GM12891 (cell line): ENCODE measurements at regions not wholly inside any gene's neighbourhood (a gene's known extent, or its start where the extent isn't known, plus 50 kb on each side); places are given as distances from the start of the nearest gene placed in this dataset.

ENCODE experiments used
- DNase-seq: peaks from one replicate; pipeline ENCODE4 v3.0.0; 2011; ENCODE audit warnings: low spot score; ENCODE audit not compliant: insufficient read length
- FAIRE-seq: peaks from 2 replicates; lab custom pipeline; 2011; peaks lifted over from hg19 to GRCh38; lab: Jason Lieb, UNC
- PAX5 ChIP-seq: IDR thresholded peaks from 2 replicates; pipeline ENCODE4 v1.6.1; 2011; ENCODE audit warnings: low read length, moderate library complexity, mild to moderate bottlenecking; ENCODE audit not compliant: insufficient read depth, severe bottlenecking
- POLR2A ChIP-seq: IDR thresholded peaks from 2 replicates; pipeline ENCODE4 v1.6.1; 2011; ENCODE audit warnings: low read depth, low read length, control low read depth
- POLR2AphosphoS5 ChIP-seq: IDR thresholded peaks from 2 replicates; pipeline ENCODE4 v1.6.1; 2011; ENCODE audit warnings: low read depth, low read length, control low read depth
- POU2F2 ChIP-seq: IDR thresholded peaks from 2 replicates; pipeline ENCODE4 v1.6.1; 2011; ENCODE audit warnings: low read depth, mild to moderate bottlenecking, control low read depth, low read length, moderate library complexity
- SPI1 ChIP-seq: IDR thresholded peaks from 2 replicates; pipeline ENCODE4 v1.6.1; 2011; ENCODE audit warnings: low read depth, low read length, control low read depth
- TAF1 ChIP-seq: IDR thresholded peaks from 2 replicates; pipeline ENCODE4 v1.6.1; 2011; ENCODE audit warnings: low read depth, low read length, control low read depth

DNA sequence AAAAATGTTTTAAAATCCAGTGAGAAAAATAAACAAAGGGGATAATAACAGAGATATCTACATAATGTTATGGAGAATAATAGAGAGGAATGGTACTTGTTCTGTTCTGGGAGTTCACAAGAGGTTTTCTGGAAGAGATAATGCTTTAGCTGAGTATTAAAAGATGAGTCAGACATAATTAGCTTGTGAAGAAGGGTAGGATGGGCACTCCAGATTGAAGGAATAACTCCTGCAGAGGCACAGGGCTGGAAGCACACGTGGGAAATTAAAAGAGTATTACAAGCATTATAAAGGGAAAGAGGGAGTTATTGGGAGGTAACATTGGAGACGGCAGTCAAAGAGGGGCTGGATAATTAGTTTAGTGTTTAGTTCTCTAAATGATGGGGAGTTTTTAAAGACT lies 124.9 kb upstream of the BTG1 start:
- no peak for DNase-seq
- TF ChIP-seq POLR2A (no peak), SPI1 (no peak), PAX5 (no peak), POU2F2 (no peak), POLR2AphosphoS5 (no peak)
- FAIRE-seq = no peak

DNA sequence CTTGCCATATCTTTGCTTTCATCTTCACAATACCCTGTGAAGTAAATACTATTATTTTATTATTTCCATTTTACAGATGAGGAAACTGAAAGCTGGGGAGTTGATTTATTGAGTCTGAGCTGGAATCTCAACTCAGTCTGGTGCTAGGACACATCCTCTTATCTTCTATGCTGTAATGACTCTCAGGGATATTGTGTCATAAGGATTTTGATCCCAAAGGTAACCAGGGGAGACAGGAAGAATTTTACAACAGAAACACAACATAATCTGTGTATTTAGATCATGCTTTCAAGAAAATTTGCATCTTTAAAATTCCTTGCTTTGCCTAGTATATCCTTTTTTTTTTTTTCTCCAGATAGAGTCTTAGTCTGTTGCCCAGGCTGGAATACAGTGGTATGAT lies 123.3 kb upstream of the BTG1 start:
- TF ChIP-seq SPI1 (no peak), POLR2AphosphoS5 (no peak), PAX5 (no peak), POLR2A (no peak), TAF1 (no peak), POU2F2 (no peak)
- FAIRE-seq = no peak
- DNase-seq = no peak

- DNase-seq (no peak), FAIRE-seq (no peak)
- TF ChIP-seq TAF1 = no peak
- TF ChIP-seq SPI1 = no peak
- no peak for TF ChIP-seq PAX5
- TF ChIP-seq POLR2A = no peak
- no peak for TF ChIP-seq POLR2AphosphoS5
- TF ChIP-seq POU2F2 = no peak
These were observed 116.0 kb upstream of the BTG1 start for GRCh38 chr12:92261692-92262091.

GRCh38 chr12:92261071-92261470 lies 115.4 kb upstream of the BTG1 start:
- no peak for TF ChIP-seq TAF1
- no peak for TF ChIP-seq POLR2A
- no peak for TF ChIP-seq PAX5
- no peak for TF ChIP-seq POU2F2
- TF ChIP-seq SPI1 = no peak
- TF ChIP-seq POLR2AphosphoS5 = no peak
- peak; percentile 78 for FAIRE-seq
- DNase-seq = no peak

- FAIRE-seq (no peak), DNase-seq (no peak)
- TF ChIP-seq TAF1 = no peak
- TF ChIP-seq POLR2A = no peak
- TF ChIP-seq SPI1 = no peak
- no peak for TF ChIP-seq PAX5
- no peak for TF ChIP-seq POU2F2
- TF ChIP-seq POLR2AphosphoS5 = no peak
These were observed 114.1 kb upstream of the BTG1 start for GRCh38 chr12:92259696-92260251.

DNA sequence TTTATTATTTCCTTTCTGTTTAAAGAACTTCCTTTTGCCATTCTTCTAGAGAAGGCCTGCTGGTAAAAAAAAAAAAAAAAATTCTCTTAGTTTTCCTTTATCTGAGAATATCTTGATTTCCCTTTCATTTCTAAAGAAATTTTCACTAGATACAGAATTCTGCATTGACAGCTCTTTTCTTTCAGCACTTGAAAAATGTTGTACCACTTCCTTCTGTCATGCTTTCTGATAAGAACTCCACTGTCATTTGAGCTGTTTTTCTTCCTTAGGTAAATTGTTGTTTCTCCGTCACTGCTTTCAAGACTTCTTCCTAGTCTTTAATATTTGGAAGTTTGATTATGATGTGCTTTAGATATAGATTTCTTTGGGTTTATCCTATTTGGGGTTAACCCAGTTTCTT lies 113.6 kb upstream of the BTG1 start:
- no peak for FAIRE-seq
- DNase-seq = no peak
- TF ChIP-seq POLR2AphosphoS5 (no peak), POLR2A (no peak), TAF1 (no peak), SPI1 (no peak), PAX5 (no peak)

DNA sequence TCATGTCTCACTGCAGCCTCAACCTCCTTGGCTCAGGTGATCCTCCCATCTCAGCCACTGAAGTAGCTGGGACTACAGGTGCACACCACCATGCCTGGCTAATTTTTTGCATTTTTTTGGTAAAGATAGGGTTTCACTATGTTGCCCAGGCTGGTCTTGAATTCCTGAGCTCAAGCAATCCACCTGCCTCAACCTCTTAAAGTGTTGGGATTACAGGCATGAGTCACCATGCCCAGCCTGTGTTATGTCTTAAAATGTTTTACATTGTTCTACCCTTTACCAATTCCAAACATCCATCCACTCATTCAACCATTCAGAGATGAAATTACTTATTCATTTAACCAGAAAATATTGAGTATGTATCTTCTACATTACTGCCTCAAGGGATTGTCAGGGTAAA lies 111.6 kb upstream of the BTG1 start:
- FAIRE-seq = no peak
- no peak for TF ChIP-seq POU2F2
- TF ChIP-seq PAX5 = no peak
- no peak for TF ChIP-seq SPI1
- TF ChIP-seq POLR2A = no peak
- no peak for TF ChIP-seq TAF1
- TF ChIP-seq POLR2AphosphoS5 = no peak
- no peak for DNase-seq

DNA sequence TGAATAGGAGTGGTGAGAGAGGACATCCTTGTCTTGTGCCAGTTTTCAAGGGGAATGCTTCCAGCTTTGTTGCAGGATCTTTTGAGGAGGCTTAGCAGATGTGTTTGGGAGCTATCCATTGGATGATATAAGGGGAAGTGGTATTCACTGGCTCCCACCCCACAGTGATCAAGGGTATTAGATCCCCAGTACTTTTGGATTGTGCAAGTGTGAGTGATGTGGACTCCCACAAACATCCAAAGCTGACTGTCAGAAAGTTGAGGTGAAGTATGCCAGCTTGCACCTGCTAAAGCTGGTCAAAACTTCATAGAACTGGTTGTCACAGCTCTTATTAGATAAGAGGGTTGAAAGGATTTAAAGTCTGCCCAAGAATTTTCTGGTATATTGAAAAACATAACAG lies 110.1 kb upstream of the BTG1 start:
- DNase-seq (no peak), FAIRE-seq (no peak)
- TF ChIP-seq PAX5 (no peak), TAF1 (no peak), SPI1 (no peak), POU2F2 (no peak), POLR2A (no peak), POLR2AphosphoS5 (no peak)

- FAIRE-seq (no peak), DNase-seq (no peak)
- TF ChIP-seq SPI1 (no peak), POU2F2 (no peak), TAF1 (no peak), POLR2A (no peak), PAX5 (no peak), POLR2AphosphoS5 (no peak)
These were observed 107.7 kb upstream of the BTG1 start for GRCh38 chr12:92253301-92253700.

- FAIRE-seq (no peak), DNase-seq (no peak)
- TF ChIP-seq POLR2AphosphoS5 (no peak), SPI1 (no peak), POU2F2 (no peak), PAX5 (no peak), POLR2A (no peak), TAF1 (no peak)
These were observed 103.3 kb upstream of the BTG1 start for GRCh38 chr12:92248977-92249376.
